Memory B cell (primary cell): ENCODE measurements at regions not wholly inside any gene's neighbourhood (a gene's known extent, or its start where the extent isn't known, plus 50 kb on each side); places are given as distances from the start of the nearest gene placed in this dataset.

ENCODE experiments used
- ATAC-seq: fragments of 150-1000 bp; cut with Tn5 transposase; 2 replicates; pipeline ENCODE4 v1.10.0; 2021; ENCODE audit warnings: low read depth, mild to moderate bottlenecking, moderate library complexity
- DNase-seq, 2 donors: peaks; one replicate each; pipeline ENCODE4 v3.0.0; 2022; ENCODE audit warnings: low spot score in 2 of 2
- H3K27ac Mint-ChIP-seq: one replicate; pipeline ENCODE4 v1.8.0; 2022; ENCODE audit warnings: mild to moderate bottlenecking, moderate library complexity, mixed read lengths
- H3K27me3 Mint-ChIP-seq: one replicate; pipeline ENCODE4 v1.8.0; 2022; ENCODE audit warnings: mixed read lengths
- H3K36me3 Mint-ChIP-seq: one replicate; pipeline ENCODE4 v1.8.0; 2022; ENCODE audit warnings: mild to moderate bottlenecking, mixed read lengths
- H3K4me1 Mint-ChIP-seq: one replicate; pipeline ENCODE4 v1.8.0; 2022; ENCODE audit warnings: mixed read lengths
- H3K4me3 Mint-ChIP-seq: one replicate; pipeline ENCODE4 v1.8.0; 2022; ENCODE audit warnings: mild to moderate bottlenecking, moderate library complexity, mixed read lengths
- H3K9me3 Mint-ChIP-seq: one replicate; pipeline ENCODE4 v1.8.0; 2022; ENCODE audit warnings: mixed read lengths

GRCh38 chr10:21272643-21273399, 252.7 kb downstream of the SKIDA1 start:
- Mint-ChIP-seq H3K27me3 (peaks cover 2% of the 10 kb centered on the region), H3K36me3 (no peaks in the 10 kb centered on the region), H3K4me3 (no peak overlapping the region), H3K9me3 (peaks cover 7% of the 10 kb centered on the region), H3K4me1 (no peaks in the 10 kb centered on the region), H3K27ac (no peak overlapping the region)
- ATAC-seq, result no peak
- no peak for DNase-seq

DNA sequence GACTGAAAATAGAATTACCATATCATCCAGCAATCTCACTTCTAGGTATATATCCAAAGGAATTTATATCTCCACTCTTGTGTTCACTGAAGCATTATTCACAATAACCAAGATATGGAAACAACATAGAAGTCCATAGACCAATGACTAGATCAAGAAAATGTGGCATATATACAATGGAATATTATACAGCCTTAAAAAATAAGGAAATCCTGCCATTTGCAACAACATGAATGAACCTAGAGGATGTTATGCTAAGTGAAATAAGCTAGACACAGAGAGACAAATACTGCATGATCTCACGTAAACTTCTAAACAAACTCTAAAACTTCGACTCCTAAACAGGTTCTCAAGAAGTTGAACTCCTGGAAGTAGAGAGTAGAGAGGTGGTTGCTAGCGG, 254.5 kb downstream of the SKIDA1 start:
- H3K4me1 Mint-ChIP-seq, result no peaks in the 10 kb centered on the region
- H3K4me3 Mint-ChIP-seq, result no peak overlapping the region
- no peaks in the 10 kb centered on the region for H3K36me3 Mint-ChIP-seq
- no peak for DNase-seq
- no peak for ATAC-seq
- H3K27me3 Mint-ChIP-seq, result no peaks in the 10 kb centered on the region
- peaks cover 7% of the 10 kb centered on the region for H3K9me3 Mint-ChIP-seq
- H3K27ac Mint-ChIP-seq, result no peak overlapping the region

DNA sequence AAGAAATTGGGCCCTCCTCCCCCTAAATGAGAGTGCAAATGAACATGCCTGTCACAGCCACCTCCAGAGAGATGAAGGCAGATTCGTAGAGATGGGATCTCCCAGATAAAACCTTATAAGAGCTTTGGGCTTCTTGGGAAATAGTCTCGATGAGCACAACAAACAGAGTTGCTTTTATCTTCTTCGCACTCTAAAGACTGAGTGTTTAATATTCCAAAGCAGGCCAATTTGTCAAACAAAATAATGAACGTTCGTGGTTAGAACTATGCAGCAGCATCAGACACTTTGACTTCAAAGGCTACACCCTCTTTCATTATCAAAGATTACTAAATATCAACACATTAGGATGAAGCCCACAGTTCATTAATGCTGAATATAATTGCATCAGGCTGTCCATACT, 256.2 kb downstream of the SKIDA1 start:
- Mint-ChIP-seq H3K4me3 (no peak overlapping the region), H3K4me1 (no peaks in the 10 kb centered on the region)

DNA sequence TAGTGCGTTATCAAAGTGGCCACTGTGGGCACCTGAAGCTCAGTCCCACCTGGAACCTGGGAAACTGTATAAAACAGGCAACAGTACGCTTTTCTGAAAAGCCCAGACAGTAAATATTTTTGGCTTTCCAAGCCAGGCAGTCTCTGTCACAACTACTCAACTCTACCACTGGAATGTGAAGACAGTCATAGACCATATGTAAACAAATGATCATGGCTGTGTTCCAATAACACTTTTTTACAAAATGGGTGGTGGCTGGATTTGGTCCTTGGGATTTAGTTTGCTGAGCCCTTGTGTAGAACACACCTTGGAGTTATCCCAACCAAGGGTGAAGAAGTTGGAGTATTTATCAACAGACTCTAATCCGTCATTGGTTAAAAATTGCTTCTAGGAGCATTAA, 259.9 kb downstream of the SKIDA1 start:
- ATAC-seq, result no peak
- no peak for DNase-seq

More for the DNA sequence above, 256.2 kb downstream of the SKIDA1 start:
- no peak for DNase-seq
- Mint-ChIP-seq H3K27me3 (no peaks in the 10 kb centered on the region), H3K9me3 (peaks cover 7% of the 10 kb centered on the region), H3K36me3 (no peaks in the 10 kb centered on the region), H3K27ac (no peak overlapping the region)
- no peak for ATAC-seq

GRCh38 chr10:21264271-21264670, 261.2 kb downstream of the SKIDA1 start:
- H3K27ac Mint-ChIP-seq, result no peak overlapping the region
- H3K36me3 Mint-ChIP-seq, result no peaks in the 10 kb centered on the region
- DNase-seq, result no peak
- H3K4me3 Mint-ChIP-seq, result no peak overlapping the region
- H3K27me3 Mint-ChIP-seq, result no peaks in the 10 kb centered on the region
- H3K4me1 Mint-ChIP-seq, result no peaks in the 10 kb centered on the region
- H3K9me3 Mint-ChIP-seq, result no peaks in the 10 kb centered on the region
- no peak for ATAC-seq

More for the DNA sequence above, 259.9 kb downstream of the SKIDA1 start:
- Mint-ChIP-seq H3K36me3 (no peaks in the 10 kb centered on the region), H3K4me3 (no peak overlapping the region), H3K27ac (no peak overlapping the region), H3K27me3 (no peaks in the 10 kb centered on the region), H3K4me1 (no peaks in the 10 kb centered on the region), H3K9me3 (peaks cover under 1% of the 10 kb centered on the region)

- Mint-ChIP-seq H3K27me3 (no peaks in the 10 kb centered on the region), H3K27ac (no peak overlapping the region), H3K9me3 (no peaks in the 10 kb centered on the region), H3K36me3 (no peaks in the 10 kb centered on the region), H3K4me1 (no peaks in the 10 kb centered on the region), H3K4me3 (no peak overlapping the region)
- ATAC-seq (no peak), DNase-seq (no peak)
Observed at GRCh38 chr10:21263839-21264238, 261.6 kb downstream of the SKIDA1 start.

- H3K27me3 Mint-ChIP-seq, result no peaks in the 10 kb centered on the region
- H3K36me3 Mint-ChIP-seq, result no peaks in the 10 kb centered on the region
- DNase-seq, result no peak
- no peak overlapping the region for H3K27ac Mint-ChIP-seq
- H3K4me3 Mint-ChIP-seq, result no peak overlapping the region
- no peaks in the 10 kb centered on the region for H3K4me1 Mint-ChIP-seq
- no peak for ATAC-seq
- H3K9me3 Mint-ChIP-seq, result no peaks in the 10 kb centered on the region
Observed at GRCh38 chr10:21263263-21263803, 262.1 kb downstream of the SKIDA1 start.

GRCh38 chr10:21261842-21262294, 263.6 kb downstream of the SKIDA1 start:
- no peaks in the 10 kb centered on the region for H3K4me1 Mint-ChIP-seq
- no peak for ATAC-seq
- H3K27ac Mint-ChIP-seq, result no peak overlapping the region

DNA sequence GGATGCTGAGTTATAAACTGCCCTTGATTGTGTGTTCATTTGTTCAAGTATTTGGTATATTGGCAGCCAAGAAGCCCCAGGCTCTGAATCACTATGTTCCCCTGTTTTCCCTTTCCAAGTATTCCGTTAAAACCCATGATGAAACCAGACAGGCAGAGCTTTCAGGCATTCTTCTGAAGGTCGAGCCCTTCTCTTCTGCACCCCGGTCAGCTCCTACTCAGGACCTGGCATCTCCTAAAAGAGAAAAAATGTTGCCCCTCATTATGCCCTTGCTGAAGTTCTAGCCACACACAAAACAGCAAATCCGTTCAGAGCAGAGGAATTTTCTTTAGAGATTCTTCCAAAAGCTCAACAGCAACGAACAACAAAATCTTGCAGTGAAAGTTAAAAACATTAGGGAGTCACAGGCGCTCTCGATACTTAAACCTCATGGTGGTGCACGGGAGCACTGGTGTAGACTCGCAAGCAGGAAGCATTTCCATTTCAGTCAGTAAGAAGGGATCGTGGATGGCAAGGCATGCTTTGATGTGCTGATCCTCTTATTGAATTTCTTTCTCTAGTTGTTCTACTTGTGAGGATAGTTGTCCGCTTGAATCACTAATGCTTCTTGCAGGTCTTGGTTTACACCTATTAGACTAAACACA, 264.9 kb downstream of the SKIDA1 start:
- ATAC-seq, result no peak
- DNase-seq, result no peak
- Mint-ChIP-seq H3K4me1 (no peaks in the 10 kb centered on the region), H3K27me3 (no peaks in the 10 kb centered on the region), H3K4me3 (no peak overlapping the region), H3K9me3 (no peaks in the 10 kb centered on the region), H3K27ac (no peak overlapping the region), H3K36me3 (no peaks in the 10 kb centered on the region)

More at GRCh38 chr10:21261842-21262294, 263.6 kb downstream of the SKIDA1 start:
- H3K9me3 Mint-ChIP-seq, result no peaks in the 10 kb centered on the region
- H3K4me3 Mint-ChIP-seq, result no peak overlapping the region
- no peaks in the 10 kb centered on the region for H3K36me3 Mint-ChIP-seq
- H3K27me3 Mint-ChIP-seq, result no peaks in the 10 kb centered on the region
- DNase-seq, result no peak

DNA sequence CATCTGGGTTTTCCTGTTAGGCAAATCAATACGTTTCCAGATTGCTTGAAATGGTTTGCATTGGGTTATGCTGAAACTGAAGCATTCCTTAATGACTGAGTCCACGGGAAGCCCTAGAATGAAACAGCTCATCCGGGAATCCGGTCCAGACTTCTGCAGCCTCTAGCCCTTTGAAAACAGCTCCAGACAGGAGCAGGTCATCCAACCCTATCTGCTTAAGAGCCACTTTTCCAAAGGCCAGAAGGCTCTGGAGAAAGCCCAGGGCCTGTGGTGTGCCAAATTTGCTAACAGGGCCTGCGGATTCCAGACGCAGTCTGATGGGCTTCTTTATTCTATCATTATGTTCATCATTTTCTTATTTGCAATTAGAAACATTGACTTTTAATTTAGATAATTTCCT, 265.4 kb downstream of the SKIDA1 start:
- no peaks in the 10 kb centered on the region for H3K36me3 Mint-ChIP-seq
- H3K4me3 Mint-ChIP-seq, result no peak overlapping the region
- H3K9me3 Mint-ChIP-seq, result no peaks in the 10 kb centered on the region
- H3K27ac Mint-ChIP-seq, result no peak overlapping the region
- DNase-seq (no peak), ATAC-seq (no peak)
- no peaks in the 10 kb centered on the region for H3K4me1 Mint-ChIP-seq
- no peaks in the 10 kb centered on the region for H3K27me3 Mint-ChIP-seq

DNA sequence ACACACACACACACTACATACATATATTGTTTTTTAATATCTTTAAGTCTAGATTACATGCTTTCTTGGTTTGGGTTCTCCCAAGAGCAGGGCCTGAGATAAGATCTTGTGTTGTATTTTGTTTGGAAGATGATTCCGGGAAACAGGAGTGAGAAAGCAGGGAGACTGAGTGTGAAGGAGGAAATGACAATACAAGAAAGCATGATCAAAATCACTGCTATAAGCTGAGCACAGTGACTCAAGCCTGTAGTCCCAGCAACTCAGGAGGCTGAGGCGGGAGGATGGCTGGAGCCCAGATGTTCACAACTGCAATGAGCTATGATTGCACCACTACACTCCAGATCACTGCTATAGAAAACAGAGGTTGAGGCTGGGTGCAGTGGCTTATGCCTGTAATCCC, 267.6 kb downstream of the SKIDA1 start:
- H3K27ac Mint-ChIP-seq, result no peak overlapping the region
- no peaks in the 10 kb centered on the region for H3K36me3 Mint-ChIP-seq
- no peaks in the 10 kb centered on the region for H3K4me1 Mint-ChIP-seq
- H3K9me3 Mint-ChIP-seq, result no peaks in the 10 kb centered on the region
- no peak for ATAC-seq
- no peaks in the 10 kb centered on the region for H3K27me3 Mint-ChIP-seq
- no peak overlapping the region for H3K4me3 Mint-ChIP-seq
- DNase-seq, result no peak

- Mint-ChIP-seq H3K36me3 (no peaks in the 10 kb centered on the region), H3K4me1 (no peaks in the 10 kb centered on the region), H3K27ac (no peak overlapping the region), H3K9me3 (no peaks in the 10 kb centered on the region), H3K27me3 (no peaks in the 10 kb centered on the region), H3K4me3 (no peak overlapping the region)
- ATAC-seq (no peak), DNase-seq (no peak)
Observed at GRCh38 chr10:21257191-21257590, 268.3 kb downstream of the SKIDA1 start.

DNA sequence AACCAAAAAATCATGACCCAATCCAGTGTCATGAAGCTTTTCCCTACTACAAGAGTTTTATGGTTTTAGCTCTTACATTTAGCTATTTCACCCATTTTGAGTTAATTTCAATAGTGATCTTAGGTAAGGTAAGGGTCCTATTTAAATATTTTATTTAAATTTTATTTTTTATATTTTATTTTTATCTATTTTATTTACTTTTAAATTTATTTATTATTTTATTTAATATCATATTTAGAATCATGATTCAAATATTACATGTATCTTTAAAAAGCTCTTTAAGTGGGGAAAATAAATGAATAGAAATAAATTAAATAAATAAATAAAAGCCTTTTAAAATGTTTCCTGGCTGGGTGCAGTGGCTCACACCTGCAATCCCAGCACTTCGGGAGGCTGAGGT, 276.0 kb downstream of the SKIDA1 start:
- H3K9me3 Mint-ChIP-seq, result peaks cover 2% of the 10 kb centered on the region
- DNase-seq (no peak), ATAC-seq (no peak)
- no peaks in the 10 kb centered on the region for H3K27me3 Mint-ChIP-seq
- no peaks in the 10 kb centered on the region for H3K36me3 Mint-ChIP-seq
- H3K4me1 Mint-ChIP-seq, result no peaks in the 10 kb centered on the region
- no peak overlapping the region for H3K27ac Mint-ChIP-seq
- H3K4me3 Mint-ChIP-seq, result no peak overlapping the region

GRCh38 chr10:21247592-21247991, 277.9 kb downstream of the SKIDA1 start:
- no peak overlapping the region for H3K27ac Mint-ChIP-seq
- peaks cover 2% of the 10 kb centered on the region for H3K9me3 Mint-ChIP-seq
- no peaks in the 10 kb centered on the region for H3K36me3 Mint-ChIP-seq

More at GRCh38 chr10:21247592-21247991, 277.9 kb downstream of the SKIDA1 start:
- DNase-seq (no peak), ATAC-seq (no peak)
- Mint-ChIP-seq H3K4me3 (no peak overlapping the region), H3K4me1 (no peaks in the 10 kb centered on the region), H3K27me3 (no peaks in the 10 kb centered on the region)
